Activated CD8-positive, alpha-beta T cell treated with anti-CD3 and anti-CD28 coated beads for 36 hours (primary cell): ENCODE measurements at regions not wholly inside any gene's neighbourhood (a gene's known extent, or its start where the extent isn't known, plus 50 kb on each side); places are given as distances from the start of the nearest gene placed in this dataset.

Experiments used
- ATAC-seq: fragments of 200-7000 bp; cut with Tn5 transposase; one replicate; pipeline ENCODE4 v1.10.0; 2021; ENCODE audit warnings: mild to moderate bottlenecking, moderate library complexity
- CTCF ChIA-PET: fragments of 350-600 bp; sonication (Branson Sonifier 250); formaldehyde crosslinking; loops from one replicate; lab custom pipeline; 2021; ENCODE audit warnings: antibody characterized with exemption; lab: Charles Lee
- POLR2A ChIA-PET: fragments of 350-600 bp; sonication (Branson Sonifier 250); formaldehyde crosslinking; loops from one replicate; lab custom pipeline; 2021; ENCODE audit warnings: antibody characterized with exemption; lab: Charles Lee
- DNase-seq: peaks from one replicate; pipeline ENCODE4 v3.0.0-alpha.2; 2020
- H3K27ac Mint-ChIP-seq: one replicate; pipeline ENCODE4 v1.8.0; 2021; ENCODE audit warnings: mild to moderate bottlenecking, mixed read lengths
- H3K27me3 Mint-ChIP-seq: one replicate; pipeline ENCODE4 v1.8.0; 2021; ENCODE audit warnings: mixed read lengths
- H3K36me3 Mint-ChIP-seq: one replicate; pipeline ENCODE4 v1.8.0; 2021; ENCODE audit warnings: low read depth, mixed read lengths
- H3K4me1 Mint-ChIP-seq: one replicate; pipeline ENCODE4 v1.8.0; 2021; ENCODE audit warnings: low read depth, mixed read lengths
- H3K4me3 Mint-ChIP-seq: one replicate; pipeline ENCODE4 v1.8.0; 2021; ENCODE audit warnings: mild to moderate bottlenecking, moderate library complexity, mixed read lengths
- H3K9me3 Mint-ChIP-seq: one replicate; pipeline ENCODE4 v1.8.0; 2021; ENCODE audit warnings: mixed read lengths
- CTCF ChIP-seq: fragments of 200-600 bp; IDR thresholded peaks from one replicate; pipeline ENCODE4 v1.8.0; 2022; ENCODE audit warnings: antibody characterized with exemption, mild to moderate bottlenecking
- intact Hi-C: fragments of 100-400 bp; cut with micrococcal nuclease; formaldehyde crosslinking; loops from one replicate; pipeline ENCODE4 v1.10.0; 2022

- no peak overlapping the region for H3K4me3 Mint-ChIP-seq
- no peaks in the 10 kb centered on the region for H3K36me3 Mint-ChIP-seq
- no peaks in the 10 kb centered on the region for H3K9me3 Mint-ChIP-seq
- no peak for DNase-seq
- no peak for ATAC-seq
- H3K27ac Mint-ChIP-seq = no peak overlapping the region
- TF ChIP-seq CTCF = no peak
- CTCF ChIA-PET = no interaction called here
- H3K4me1 Mint-ChIP-seq = no peaks in the 10 kb centered on the region
- intact Hi-C loops = no loop called here
- POLR2A ChIA-PET = no interaction called here
- no peaks in the 10 kb centered on the region for H3K27me3 Mint-ChIP-seq
Observed at GRCh38 chr16:65621640-65622039, 499.8 kb upstream of the CDH11 start.

- DNase-seq = no peak
- TF ChIP-seq CTCF = no peak
Observed at GRCh38 chr16:65619606-65620005, 497.7 kb upstream of the CDH11 start.

GRCh38 chr16:65618931-65619330 lies 497.1 kb upstream of the CDH11 start:
- ChIA-PET CTCF (interaction anchor here (0.7 kb wide), 1 partner anchor 65 kb away, joined by 3 read pairs; no protein-coding TSS in a partner anchor), POLR2A (no interaction called here)
- DNase-seq (no peak), ATAC-seq (no peak)
- H3K4me1 Mint-ChIP-seq = no peaks in the 10 kb centered on the region
- H3K9me3 Mint-ChIP-seq = no peaks in the 10 kb centered on the region
- TF ChIP-seq CTCF = no peak
- no peaks in the 10 kb centered on the region for H3K27me3 Mint-ChIP-seq
- intact Hi-C loops = no loop called here
- H3K27ac Mint-ChIP-seq = no peak overlapping the region
- no peaks in the 10 kb centered on the region for H3K36me3 Mint-ChIP-seq
- no peak overlapping the region for H3K4me3 Mint-ChIP-seq

More at GRCh38 chr16:65619606-65620005, 497.7 kb upstream of the CDH11 start:
- H3K4me3 Mint-ChIP-seq = no peak overlapping the region
- CTCF ChIA-PET = interaction anchor here (0.7 kb wide), 1 partner anchor 64 kb away, joined by 3 read pairs; no protein-coding TSS in a partner anchor
- intact Hi-C loops = no loop called here
- POLR2A ChIA-PET = no interaction called here
- H3K4me1 Mint-ChIP-seq = no peaks in the 10 kb centered on the region
- H3K27me3 Mint-ChIP-seq = no peaks in the 10 kb centered on the region
- H3K27ac Mint-ChIP-seq = no peak overlapping the region
- no peak for ATAC-seq
- no peaks in the 10 kb centered on the region for H3K9me3 Mint-ChIP-seq
- H3K36me3 Mint-ChIP-seq = no peaks in the 10 kb centered on the region

GRCh38 chr16:65618333-65618732 lies 496.5 kb upstream of the CDH11 start:
- no peaks in the 10 kb centered on the region for H3K4me1 Mint-ChIP-seq
- no peak overlapping the region for H3K4me3 Mint-ChIP-seq
- no peak overlapping the region for H3K27ac Mint-ChIP-seq
- no peak for TF ChIP-seq CTCF
- intact Hi-C loops = no loop called here
- no peaks in the 10 kb centered on the region for H3K27me3 Mint-ChIP-seq
- DNase-seq = no peak
- H3K9me3 Mint-ChIP-seq = no peaks in the 10 kb centered on the region
- no peak for ATAC-seq
- no peaks in the 10 kb centered on the region for H3K36me3 Mint-ChIP-seq
- POLR2A ChIA-PET = no interaction called here
- CTCF ChIA-PET = no interaction called here

- intact Hi-C loops = no loop called here
- CTCF ChIA-PET = no interaction called here
- TF ChIP-seq CTCF = no peak
Observed at GRCh38 chr16:65617421-65617820, 495.6 kb upstream of the CDH11 start.

More at GRCh38 chr16:65617421-65617820, 495.6 kb upstream of the CDH11 start:
- DNase-seq (no peak), ATAC-seq (no peak)
- H3K4me3 Mint-ChIP-seq = no peak overlapping the region
- no peak overlapping the region for H3K27ac Mint-ChIP-seq
- H3K4me1 Mint-ChIP-seq = no peaks in the 10 kb centered on the region
- POLR2A ChIA-PET = no interaction called here
- H3K36me3 Mint-ChIP-seq = no peaks in the 10 kb centered on the region
- no peaks in the 10 kb centered on the region for H3K9me3 Mint-ChIP-seq
- H3K27me3 Mint-ChIP-seq = no peaks in the 10 kb centered on the region
